ENCODE measurements at regions not wholly inside any gene's neighbourhood (a gene's known extent, or its start where the extent isn't known, plus 50 kb on each side); places are given as distances from the start of the nearest gene placed in this dataset.

DNA sequence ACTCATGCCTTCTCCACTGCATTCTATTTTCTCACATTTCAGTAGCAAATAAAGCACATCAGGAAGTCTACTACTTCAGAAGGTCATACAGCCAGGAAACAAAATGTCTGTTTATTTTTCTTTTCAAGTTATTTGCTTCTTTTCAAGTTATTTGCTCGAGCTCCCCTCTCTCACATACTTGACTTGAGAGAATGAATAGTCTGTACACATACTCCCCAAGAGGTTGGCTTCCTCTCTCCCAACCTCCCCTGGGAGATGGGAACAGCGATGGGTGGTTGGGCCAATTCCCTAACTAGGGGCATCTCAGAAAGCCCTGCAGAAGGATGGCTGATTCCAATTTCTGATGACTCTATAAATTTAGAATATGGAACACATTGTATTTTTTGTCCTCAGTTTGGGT lies 64.7 kb upstream of the PTPN13 start:
- no peaks in the 10 kb centered on the region for H3K36me3 ChIP-seq (ENCODE audit: control insufficient read depth, insufficient read depth, low read length)
- no peak overlapping the region for H3K4me3 ChIP-seq (ENCODE audit: low read depth, low read length)
- no peaks in the 10 kb centered on the region for H3K27me3 ChIP-seq (ENCODE audit: control insufficient read depth, insufficient read depth, low read length)
- no peak for DNase-seq (ENCODE audit: low read depth)
- POLR2A ChIA-PET = no interaction called here
- TF ChIP-seq, protein P1, sequence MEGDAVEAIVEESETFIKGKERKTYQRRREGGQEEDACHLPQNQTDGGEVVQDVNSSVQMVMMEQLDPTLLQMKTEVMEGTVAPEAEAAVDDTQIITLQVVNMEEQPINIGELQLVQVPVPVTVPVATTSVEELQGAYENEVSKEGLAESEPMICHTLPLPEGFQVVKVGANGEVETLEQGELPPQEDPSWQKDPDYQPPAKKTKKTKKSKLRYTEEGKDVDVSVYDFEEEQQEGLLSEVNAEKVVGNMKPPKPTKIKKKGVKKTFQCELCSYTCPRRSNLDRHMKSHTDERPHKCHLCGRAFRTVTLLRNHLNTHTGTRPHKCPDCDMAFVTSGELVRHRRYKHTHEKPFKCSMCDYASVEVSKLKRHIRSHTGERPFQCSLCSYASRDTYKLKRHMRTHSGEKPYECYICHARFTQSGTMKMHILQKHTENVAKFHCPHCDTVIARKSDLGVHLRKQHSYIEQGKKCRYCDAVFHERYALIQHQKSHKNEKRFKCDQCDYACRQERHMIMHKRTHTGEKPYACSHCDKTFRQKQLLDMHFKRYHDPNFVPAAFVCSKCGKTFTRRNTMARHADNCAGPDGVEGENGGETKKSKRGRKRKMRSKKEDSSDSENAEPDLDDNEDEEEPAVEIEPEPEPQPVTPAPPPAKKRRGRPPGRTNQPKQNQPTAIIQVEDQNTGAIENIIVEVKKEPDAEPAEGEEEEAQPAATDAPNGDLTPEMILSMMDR (IDR thresholded peaks at IDR 0.05; ENCODE audit: insufficient read depth, low read depth, low read length) = no peak
- CTCF ChIA-PET = no interaction called here

DNA sequence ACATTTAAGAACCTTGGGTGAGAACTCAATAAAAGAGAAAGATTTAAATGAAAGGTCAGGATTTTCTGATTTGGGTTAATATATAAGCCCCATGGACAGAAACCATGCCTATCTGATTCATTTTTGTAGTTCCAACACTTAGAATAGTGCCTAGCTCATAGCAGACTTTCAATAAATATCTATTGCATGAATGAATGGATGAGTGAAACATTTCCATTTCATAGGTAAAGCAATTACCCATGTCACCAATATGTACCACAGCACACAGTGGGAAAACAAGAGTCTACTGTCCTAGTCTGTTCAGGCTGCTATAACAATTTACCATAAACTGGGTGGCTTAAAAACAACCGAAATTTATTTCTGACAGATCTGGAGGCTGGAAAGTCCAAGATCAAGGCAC lies 63.9 kb upstream of the PTPN13 start:
- TF ChIP-seq, protein P1 (IDR thresholded peaks at IDR 0.05; ENCODE audit: insufficient read depth, low read depth, low read length) = no peak
- no peak overlapping the region for H3K4me3 ChIP-seq (ENCODE audit: low read depth, low read length)
- DNase-seq (ENCODE audit: low read depth) = no peak
- CTCF ChIA-PET = no interaction called here
- no peaks in the 10 kb centered on the region for H3K36me3 ChIP-seq (ENCODE audit: control insufficient read depth, insufficient read depth, low read length)
- no peaks in the 10 kb centered on the region for H3K27me3 ChIP-seq (ENCODE audit: control insufficient read depth, insufficient read depth, low read length)
- POLR2A ChIA-PET = no interaction called here

DNA sequence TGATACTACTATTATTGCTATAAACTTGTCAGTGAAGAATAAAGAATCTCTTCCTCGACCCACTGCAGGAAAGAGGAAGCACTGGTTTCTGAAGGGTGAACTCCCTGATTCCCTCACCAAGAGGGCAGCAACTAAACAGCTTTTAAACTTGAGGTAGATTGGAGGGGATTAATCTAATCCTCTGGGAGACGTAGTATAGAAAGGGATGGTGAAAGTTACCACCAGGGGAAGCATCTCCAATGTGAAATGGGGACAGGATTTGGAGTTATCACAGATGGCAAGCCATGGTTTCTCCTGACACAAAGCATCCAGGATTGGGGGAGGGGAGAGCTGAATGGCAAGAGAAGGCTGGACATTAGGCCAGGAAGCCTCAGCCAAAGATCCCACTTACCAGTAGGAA lies 62.7 kb upstream of the PTPN13 start:
- Histone ChIP-seq H3K4me3 (ENCODE audit: low read depth, low read length) (no peak overlapping the region), H3K27me3 (ENCODE audit: control insufficient read depth, insufficient read depth, low read length) (no peaks in the 10 kb centered on the region), H3K36me3 (ENCODE audit: control insufficient read depth, insufficient read depth, low read length) (no peaks in the 10 kb centered on the region)
- TF ChIP-seq, protein P1 (IDR thresholded peaks at IDR 0.05; ENCODE audit: insufficient read depth, low read depth, low read length) = no peak
- DNase-seq (ENCODE audit: low read depth) = no peak
- ChIA-PET CTCF (no interaction called here), POLR2A (no interaction called here)

- no peak overlapping the region for H3K4me3 ChIP-seq (ENCODE audit: low read depth, low read length)
- ChIA-PET CTCF (no interaction called here), POLR2A (no interaction called here)
- H3K36me3 ChIP-seq (ENCODE audit: control insufficient read depth, insufficient read depth, low read length) = no peaks in the 10 kb centered on the region
- no peak for DNase-seq (ENCODE audit: low read depth)
- TF ChIP-seq, protein P1 (IDR thresholded peaks at IDR 0.05; ENCODE audit: insufficient read depth, low read depth, low read length) = no peak
- no peaks in the 10 kb centered on the region for H3K27me3 ChIP-seq (ENCODE audit: control insufficient read depth, insufficient read depth, low read length)
These were observed 61.3 kb upstream of the PTPN13 start for GRCh38 chr4:86532851-86533250.

DNA sequence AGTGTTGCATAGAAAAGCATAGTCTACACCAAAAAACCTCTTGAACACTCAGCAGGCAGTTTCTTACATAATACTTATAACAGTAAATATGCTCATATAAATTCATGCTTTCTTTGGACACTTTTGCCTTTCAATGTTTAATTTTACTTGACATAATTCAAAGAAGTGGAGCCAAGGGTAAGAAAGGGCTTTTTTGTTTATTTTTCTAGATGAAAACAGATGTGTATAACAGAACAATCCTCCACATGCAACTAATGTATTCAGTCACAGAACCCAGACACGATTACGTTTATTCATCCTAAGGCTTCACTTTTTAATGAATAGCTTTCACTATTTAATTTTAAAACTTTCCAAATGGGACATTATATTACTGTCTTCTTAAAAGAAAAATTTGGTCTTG lies 58.0 kb upstream of the PTPN13 start:
- ChIA-PET POLR2A (no interaction called here), CTCF (interaction anchor here (0.7 to 1.0 kb wide), 2 partner anchors 11 to 339 kb away, joined by 3 read pairs; no protein-coding TSS in a partner anchor)
- Histone ChIP-seq H3K4me3 (ENCODE audit: low read depth, low read length) (no peak overlapping the region), H3K36me3 (ENCODE audit: control insufficient read depth, insufficient read depth, low read length) (no peaks in the 10 kb centered on the region), H3K27me3 (ENCODE audit: control insufficient read depth, insufficient read depth, low read length) (no peaks in the 10 kb centered on the region; the same call in 1 of the 2 replicates)
- DNase-seq (ENCODE audit: low read depth) = no peak
- TF ChIP-seq, protein P1 (IDR thresholded peaks at IDR 0.05; ENCODE audit: insufficient read depth, low read depth, low read length) = no peak

Measured in BJ (cell line).